ENCODE measurements at regions not wholly inside any gene's neighbourhood (a gene's known extent, or its start where the extent isn't known, plus 50 kb on each side); places are given as distances from the start of the nearest gene placed in this dataset.
A peak's percentile ranks its signal among the peaks of the same experiment; 100 is the strongest.

DNA sequence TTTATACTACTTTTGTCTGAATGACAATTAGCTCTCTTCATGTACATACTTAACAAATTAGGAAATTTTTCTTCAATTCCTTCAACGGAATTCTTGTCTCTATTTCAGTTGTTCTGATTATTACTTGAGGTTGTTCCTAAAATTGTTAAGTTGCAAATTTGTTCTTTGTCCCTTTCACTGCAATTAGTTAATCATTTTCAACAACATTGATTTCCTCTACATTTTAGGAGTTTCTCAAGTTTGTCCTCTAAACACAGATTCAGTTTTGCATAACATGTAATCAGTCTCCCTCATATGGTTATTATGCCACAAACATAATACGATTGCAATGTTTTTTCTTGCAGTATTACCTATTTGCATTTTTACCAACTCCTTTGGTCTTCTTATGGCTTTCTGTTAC, 283.5 kb downstream of the SV2B start:
- H3K27me3 ChIP-seq (ENCODE audit: control insufficient read depth, insufficient read depth, low read length), result no peaks in the 10 kb centered on the region
- H3K36me3 ChIP-seq (ENCODE audit: control insufficient read depth, insufficient read depth, low read length), result no peaks in the 10 kb centered on the region
- no peak for DNase-seq (ENCODE audit: low read depth)
- no peak for FAIRE-seq
- H3K4me3 ChIP-seq (ENCODE audit: low read depth, low read length), result no peak overlapping the region
- TF ChIP-seq, protein P1, sequence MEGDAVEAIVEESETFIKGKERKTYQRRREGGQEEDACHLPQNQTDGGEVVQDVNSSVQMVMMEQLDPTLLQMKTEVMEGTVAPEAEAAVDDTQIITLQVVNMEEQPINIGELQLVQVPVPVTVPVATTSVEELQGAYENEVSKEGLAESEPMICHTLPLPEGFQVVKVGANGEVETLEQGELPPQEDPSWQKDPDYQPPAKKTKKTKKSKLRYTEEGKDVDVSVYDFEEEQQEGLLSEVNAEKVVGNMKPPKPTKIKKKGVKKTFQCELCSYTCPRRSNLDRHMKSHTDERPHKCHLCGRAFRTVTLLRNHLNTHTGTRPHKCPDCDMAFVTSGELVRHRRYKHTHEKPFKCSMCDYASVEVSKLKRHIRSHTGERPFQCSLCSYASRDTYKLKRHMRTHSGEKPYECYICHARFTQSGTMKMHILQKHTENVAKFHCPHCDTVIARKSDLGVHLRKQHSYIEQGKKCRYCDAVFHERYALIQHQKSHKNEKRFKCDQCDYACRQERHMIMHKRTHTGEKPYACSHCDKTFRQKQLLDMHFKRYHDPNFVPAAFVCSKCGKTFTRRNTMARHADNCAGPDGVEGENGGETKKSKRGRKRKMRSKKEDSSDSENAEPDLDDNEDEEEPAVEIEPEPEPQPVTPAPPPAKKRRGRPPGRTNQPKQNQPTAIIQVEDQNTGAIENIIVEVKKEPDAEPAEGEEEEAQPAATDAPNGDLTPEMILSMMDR (IDR thresholded peaks at IDR 0.05; ENCODE audit: insufficient read depth, low read length, severe bottlenecking), result no peak

DNA sequence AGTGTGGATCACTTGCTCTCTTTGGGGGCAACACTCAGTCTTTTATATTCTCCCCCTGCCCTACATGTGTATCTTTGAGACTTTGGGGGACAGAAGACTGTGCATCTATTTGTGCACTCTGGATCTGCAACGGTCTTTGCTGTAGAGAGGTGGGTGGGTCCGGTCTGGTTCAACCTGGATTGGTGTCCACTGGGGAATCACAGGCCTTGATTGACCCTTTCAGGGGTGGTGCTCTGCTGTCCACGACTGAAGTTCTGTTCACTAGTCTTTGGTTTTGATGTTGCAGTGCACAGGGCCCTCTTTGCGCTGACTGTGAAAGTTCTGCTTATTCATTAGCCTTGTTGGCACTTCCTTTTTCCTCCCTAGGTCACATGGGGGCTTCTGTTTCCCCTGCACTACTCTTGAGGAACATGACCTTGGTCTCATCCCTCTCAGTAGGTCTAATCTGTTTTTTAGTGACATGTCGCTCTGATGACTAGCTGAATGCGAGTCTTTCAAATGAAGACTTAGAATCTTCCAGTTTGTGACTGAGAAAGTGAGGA, 284.2 kb downstream of the SV2B start:
- H3K4me3 ChIP-seq (ENCODE audit: low read depth, low read length), result no peak overlapping the region
- no peaks in the 10 kb centered on the region for H3K36me3 ChIP-seq (ENCODE audit: control insufficient read depth, insufficient read depth, low read length)
- DNase-seq (ENCODE audit: low read depth), result no peak
- TF ChIP-seq, protein P1 (IDR thresholded peaks at IDR 0.05; ENCODE audit: insufficient read depth, low read length, severe bottlenecking), result no peak
- peak; percentile 36 for FAIRE-seq
- H3K27me3 ChIP-seq (ENCODE audit: control insufficient read depth, insufficient read depth, low read length), result no peaks in the 10 kb centered on the region

DNA sequence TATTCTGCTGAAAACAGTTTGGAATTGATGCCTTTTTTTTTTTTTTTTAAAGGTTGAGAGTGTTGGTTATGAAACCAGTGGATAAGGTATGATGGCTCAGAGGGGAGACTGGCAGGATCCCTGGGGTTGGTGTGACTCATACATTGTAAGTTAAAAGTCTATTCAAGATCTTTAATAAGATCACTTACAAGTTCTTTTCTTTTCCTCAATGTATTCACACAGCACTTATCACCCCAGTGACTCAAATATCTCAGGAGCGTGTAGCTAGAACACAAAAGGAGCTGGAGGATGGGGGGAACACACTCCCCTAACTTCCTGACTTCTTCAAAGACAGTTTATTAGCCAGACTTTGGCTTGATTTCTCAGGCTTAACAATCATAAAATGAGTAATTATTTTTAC, 285.3 kb downstream of the SV2B start:
- DNase-seq (ENCODE audit: low read depth) (peak; percentile 32), FAIRE-seq (no peak)
- H3K27me3 ChIP-seq (ENCODE audit: control insufficient read depth, insufficient read depth, low read length), result no peaks in the 10 kb centered on the region
- no peaks in the 10 kb centered on the region for H3K36me3 ChIP-seq (ENCODE audit: control insufficient read depth, insufficient read depth, low read length)
- TF ChIP-seq, protein P1 (IDR thresholded peaks at IDR 0.05; ENCODE audit: insufficient read depth, low read length, severe bottlenecking), result no peak
- H3K4me3 ChIP-seq (ENCODE audit: low read depth, low read length), result no peak overlapping the region

DNA sequence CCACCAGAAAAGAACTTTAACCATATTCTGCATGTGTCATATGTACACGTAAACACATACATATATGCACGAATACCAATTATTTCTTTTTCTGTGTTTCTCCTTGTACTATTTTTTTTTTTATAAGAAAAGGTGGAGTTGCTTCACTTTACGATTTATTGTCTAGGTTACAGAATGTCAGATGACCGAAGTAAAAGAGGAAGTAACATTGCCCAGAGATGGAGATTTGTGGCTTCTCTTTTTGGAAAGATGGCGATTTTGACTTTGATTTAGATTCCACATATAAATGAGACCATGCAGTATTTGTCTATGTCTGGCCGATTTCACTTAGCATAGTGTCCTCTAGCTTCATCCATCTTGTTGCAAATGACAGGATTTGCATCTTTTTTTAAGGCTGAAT, 293.1 kb downstream of the SV2B start:
- no peak overlapping the region for H3K4me3 ChIP-seq (ENCODE audit: low read depth, low read length)
- DNase-seq (ENCODE audit: low read depth), result no peak
- FAIRE-seq, result no peak
- TF ChIP-seq, protein P1 (IDR thresholded peaks at IDR 0.05; ENCODE audit: insufficient read depth, low read length, severe bottlenecking), result no peak
- H3K36me3 ChIP-seq (ENCODE audit: control insufficient read depth, insufficient read depth, low read length), result no peaks in the 10 kb centered on the region
- no peaks in the 10 kb centered on the region for H3K27me3 ChIP-seq (ENCODE audit: control insufficient read depth, insufficient read depth, low read length)

DNA sequence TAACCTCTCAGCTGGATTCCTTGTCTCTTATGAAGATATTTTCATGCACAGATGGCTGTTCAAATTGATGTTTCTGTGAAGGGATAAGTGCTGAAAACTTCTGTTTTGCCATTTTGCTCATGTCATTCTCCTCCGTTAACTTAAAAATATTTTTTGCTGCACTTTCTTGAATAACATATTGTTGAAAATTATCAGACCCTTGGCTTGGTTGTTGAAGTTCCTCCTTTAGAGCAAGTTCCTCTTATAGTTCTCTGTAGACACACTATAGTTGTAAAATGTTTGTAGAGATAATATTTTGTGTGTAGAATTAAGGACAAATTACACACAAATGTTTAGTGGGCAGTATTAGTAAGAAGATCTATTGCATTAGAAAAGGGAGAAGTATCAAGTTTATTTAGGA, 300.4 kb downstream of the SV2B start:
- FAIRE-seq (no peak), DNase-seq (ENCODE audit: low read depth) (no peak)
- H3K27me3 ChIP-seq (ENCODE audit: control insufficient read depth, insufficient read depth, low read length), result no peaks in the 10 kb centered on the region
- no peaks in the 10 kb centered on the region for H3K36me3 ChIP-seq (ENCODE audit: control insufficient read depth, insufficient read depth, low read length)
- no peak overlapping the region for H3K4me3 ChIP-seq (ENCODE audit: low read depth, low read length)
- TF ChIP-seq, protein P1 (IDR thresholded peaks at IDR 0.05; ENCODE audit: insufficient read depth, low read length, severe bottlenecking), result no peak

DNA sequence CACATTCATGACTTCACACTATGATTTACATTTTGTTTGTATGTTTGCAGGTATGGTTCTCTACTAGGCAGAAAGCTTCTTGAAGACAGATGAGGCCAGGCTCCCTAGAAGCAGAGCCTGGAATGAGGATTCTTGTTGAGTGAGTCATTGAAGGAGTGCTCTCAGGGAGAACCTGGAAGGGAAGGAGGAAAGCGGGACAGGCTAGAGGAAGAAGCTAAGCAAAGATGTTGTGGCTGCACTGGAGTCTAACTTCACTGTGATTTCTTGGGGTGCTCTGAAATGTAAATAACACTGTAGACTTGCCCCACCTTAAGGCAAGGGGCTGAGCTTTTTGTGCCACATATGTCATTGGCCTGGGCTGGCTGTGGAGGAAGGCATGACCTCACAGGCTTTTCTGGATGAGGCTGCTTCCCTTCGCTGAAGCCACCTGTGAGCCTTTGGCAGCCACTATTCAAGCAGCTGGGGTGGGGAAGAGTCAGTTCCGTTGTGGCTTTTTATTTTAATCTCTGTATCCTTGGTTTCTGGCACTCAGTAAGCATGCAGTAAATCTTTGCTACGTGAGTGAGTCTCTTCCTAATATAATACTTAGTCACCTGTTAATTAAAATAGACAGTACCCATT, 307.3 kb downstream of the SV2B start:
- DNase-seq (ENCODE audit: low read depth) (peak; percentile 41), FAIRE-seq (peak; percentile 32)
- TF ChIP-seq, protein P1 (IDR thresholded peaks at IDR 0.05; ENCODE audit: insufficient read depth, low read length, severe bottlenecking), result no peak
- no peaks in the 10 kb centered on the region for H3K27me3 ChIP-seq (ENCODE audit: control insufficient read depth, insufficient read depth, low read length)
- H3K36me3 ChIP-seq (ENCODE audit: control insufficient read depth, insufficient read depth, low read length), result no peaks in the 10 kb centered on the region
- no peak overlapping the region for H3K4me3 ChIP-seq (ENCODE audit: low read depth, low read length)
